ENCODE measurements at regions not wholly inside any gene's neighbourhood (a gene's known extent, or its start where the extent isn't known, plus 50 kb on each side); places are given as distances from the start of the nearest gene placed in this dataset.

DNA sequence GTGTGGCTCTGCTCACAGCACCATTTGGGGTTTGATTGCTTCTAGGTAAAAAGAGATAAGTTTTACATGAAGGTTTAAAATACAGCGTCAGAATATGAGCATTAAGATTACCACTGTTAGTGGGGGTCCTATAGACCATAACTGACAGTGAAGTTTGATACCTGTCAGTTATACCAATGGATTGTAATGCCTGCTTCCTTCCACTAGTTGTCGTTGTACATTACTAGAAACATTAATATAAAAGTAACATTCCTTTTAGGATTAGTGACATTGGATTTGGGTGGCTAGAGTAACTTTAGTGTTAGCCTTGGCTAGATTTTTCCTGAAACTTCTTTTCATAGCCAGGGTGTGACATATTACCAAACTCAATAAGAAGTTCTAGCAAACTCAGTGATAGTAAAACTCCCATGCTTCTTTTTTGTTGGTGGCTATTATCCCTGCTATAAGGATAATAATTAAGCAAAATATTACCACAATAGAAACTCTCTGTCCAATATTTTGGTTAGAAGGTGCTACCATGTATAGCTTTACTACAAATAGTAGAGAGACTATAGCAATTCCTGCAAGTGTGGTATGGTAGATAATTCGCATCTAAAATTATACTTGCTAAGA, 57.1 kb downstream of the FAM181B start:
- DNase-seq (ENCODE audit: low spot score) = no peak

DNA sequence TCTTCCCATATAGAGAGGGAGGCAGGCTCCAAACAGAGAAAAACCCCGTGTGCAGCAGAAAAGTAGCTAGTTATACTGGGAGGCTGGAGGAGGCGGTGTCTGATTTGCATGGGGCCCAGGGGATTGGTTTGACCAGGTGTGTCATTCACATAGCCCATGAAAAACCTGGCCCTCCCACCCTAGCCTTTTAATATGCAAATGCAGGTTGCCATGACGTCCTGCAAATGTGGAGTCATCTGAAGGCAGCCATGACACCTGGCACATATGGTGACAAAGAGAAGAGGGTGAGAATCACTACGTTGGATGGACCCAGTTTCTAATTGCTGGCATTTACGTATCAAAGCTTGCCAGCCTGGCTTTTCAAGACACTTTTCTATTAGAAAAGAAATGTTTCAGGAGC, 57.8 kb downstream of the FAM181B start:
- no peak for DNase-seq (ENCODE audit: low spot score)

DNA sequence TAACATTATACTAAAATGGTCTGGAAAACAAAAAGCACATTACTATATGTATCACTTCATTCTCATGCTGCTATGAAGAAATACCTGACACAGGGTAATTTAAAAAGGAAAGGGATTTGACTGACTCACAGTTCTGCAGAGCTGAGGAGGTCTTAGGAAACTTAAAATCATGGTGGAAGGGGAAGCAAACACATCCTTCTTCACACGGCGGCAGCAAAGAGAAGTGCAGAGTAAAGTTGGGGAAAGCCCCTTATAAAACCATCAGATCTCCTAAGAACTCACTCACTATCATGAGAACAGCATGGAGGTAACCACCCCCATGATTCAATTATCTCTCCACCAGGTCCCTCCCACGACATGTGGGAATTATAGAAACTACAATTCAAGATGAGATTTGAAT, 60.0 kb downstream of the FAM181B start:
- DNase-seq (ENCODE audit: low spot score) = no peak

DNA sequence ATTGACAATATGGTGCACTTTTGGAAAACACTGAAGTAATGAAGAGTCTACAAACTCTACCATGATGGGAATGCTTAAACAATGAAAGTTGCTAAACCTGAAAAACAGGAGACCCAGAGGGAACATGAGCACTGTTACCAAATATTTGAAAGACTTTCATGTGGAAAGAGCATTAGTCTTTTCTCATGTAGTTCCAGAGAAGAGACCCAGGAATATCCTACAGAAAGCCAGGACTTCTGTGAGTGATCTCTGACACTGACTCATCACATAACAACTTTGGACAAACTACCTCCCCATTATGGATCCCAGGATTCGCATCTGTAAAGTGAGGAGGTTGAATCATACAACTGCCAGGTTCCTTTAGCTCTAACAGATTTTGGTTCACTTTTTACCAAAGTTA, 62.2 kb downstream of the FAM181B start:
- no peak for DNase-seq (ENCODE audit: low spot score)

DNA sequence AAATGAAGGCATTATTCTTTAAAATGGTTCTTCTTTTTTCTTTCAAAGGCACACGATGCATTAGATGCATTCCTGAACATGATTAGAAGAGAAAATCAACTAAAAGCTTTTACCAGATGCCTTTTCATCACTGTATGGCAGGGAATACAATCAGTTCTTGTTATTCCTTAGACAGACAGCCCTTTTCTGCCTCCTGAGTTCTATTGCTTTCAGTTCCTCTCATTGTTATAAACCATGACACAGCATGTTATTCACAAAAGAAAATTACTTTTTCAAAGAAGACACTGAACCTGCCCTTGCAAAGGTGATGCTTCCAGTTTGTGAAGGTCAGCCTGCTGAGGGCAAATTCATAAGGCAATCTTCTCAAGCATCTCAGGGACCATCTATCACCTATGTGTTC, 70.1 kb downstream of the FAM181B start:
- no peak for DNase-seq (ENCODE audit: low spot score)

GRCh38 chr11:82653752-82654151, 79.9 kb downstream of the FAM181B start:
- DNase-seq (ENCODE audit: low spot score) = no peak

DNA sequence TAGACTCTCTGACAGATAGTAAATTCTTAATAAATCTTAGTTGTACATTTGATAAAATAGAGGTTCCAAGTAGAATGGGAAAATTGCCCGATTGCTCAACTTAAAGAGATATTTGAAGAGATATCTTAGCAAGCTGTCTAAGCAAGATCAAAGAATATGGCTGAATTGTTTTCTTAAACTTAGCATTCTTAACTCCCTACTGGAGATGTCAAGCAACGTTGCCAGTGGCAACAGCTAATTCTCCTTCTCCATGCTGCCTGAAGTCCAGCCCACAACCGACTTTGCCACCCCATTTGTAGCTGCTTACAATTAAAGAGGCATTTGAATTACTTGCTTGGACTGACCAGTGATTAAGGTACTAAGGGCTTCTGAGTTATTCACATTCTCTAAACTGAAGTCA, 94.4 kb downstream of the FAM181B start:
- no peak for DNase-seq (ENCODE audit: low spot score)

- no peak for DNase-seq (ENCODE audit: low spot score)
These were observed 97.0 kb downstream of the FAM181B start for GRCh38 chr11:82636615-82637014.

- DNase-seq (ENCODE audit: low spot score) = no peak
These were observed 99.6 kb downstream of the FAM181B start for GRCh38 chr11:82634091-82634490.

DNA sequence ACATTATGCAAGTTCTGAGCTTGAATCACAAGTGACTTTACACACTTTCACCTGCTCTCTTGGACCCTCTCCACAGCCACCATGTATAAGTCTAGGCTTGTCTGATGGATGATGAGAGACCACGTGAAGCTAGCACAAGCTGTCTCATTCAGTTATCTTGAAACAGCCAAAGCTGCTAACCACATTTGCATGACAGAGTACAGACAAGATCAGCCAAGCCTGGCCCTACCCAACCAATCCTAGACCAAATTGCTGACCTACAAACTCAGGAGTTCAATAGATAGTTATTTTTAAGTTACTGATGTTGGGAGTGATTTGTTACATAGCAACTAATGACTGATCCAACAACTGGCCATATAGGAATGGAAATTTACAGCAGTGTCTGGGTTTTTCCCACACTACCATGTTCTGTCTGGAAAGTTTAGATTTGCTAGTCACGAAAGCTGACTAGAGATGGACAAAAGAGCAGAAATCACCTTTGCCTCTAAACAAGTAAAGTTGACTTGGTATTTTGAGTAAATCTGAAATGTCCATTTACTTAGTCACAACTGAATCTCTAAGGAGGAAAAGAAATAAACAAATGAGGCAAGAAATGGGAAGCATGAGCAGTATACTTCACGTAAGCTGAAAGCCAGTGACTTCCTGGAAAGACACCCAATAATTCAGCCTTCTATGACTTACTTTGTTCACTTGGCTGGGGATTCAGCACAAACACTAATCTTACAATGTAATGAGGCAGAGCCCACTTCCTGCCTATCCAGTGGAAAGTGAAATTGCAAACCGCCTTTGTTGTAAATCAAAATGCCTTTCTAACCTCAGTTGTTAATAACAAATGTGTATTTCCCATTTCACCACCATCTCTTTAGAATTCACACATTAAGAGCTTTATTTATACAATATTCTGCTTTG, 101.7 kb downstream of the FAM181B start:
- DNase-seq (ENCODE audit: low spot score) = no peak

DNA sequence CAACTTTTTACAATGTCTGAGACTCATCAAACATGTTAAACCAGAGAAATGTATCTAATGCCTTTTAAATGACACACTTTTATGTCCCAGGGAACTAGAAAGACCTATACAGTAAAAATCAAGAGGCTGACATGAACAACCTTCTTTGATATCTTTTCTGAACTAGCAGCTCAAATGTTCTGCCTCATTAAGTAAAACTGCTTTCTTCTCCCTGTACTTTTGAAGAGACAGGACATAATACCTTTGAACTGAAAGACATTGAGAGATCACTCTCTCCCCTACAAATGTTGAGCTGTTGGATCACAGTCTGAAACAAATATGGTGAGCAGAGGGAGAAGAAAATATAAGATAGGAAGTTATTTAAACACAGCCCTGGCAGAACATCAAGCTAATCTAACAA, 123.0 kb downstream of the FAM181B start:
- DNase-seq (ENCODE audit: low spot score) = no peak

DNA sequence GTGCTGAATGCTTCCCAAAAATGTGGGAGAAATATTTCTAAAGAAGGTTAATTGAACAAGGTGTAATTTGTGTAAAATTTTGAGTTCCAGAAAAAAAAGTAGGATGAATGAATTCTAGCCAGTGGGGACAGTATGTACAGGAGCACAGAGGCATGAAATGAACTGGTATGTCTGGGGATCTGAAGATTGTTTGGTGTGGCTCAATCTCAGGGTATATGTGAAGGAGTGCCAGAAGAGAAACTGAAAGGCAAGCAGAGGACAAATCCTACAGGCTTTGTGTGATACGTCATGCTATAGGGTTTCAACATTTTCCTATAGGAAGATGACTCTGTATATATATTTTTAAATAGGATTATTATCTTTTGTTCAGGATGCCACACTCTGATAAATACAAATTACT, 126.9 kb downstream of the FAM181B start:
- no peak for DNase-seq (ENCODE audit: low spot score)

DNA sequence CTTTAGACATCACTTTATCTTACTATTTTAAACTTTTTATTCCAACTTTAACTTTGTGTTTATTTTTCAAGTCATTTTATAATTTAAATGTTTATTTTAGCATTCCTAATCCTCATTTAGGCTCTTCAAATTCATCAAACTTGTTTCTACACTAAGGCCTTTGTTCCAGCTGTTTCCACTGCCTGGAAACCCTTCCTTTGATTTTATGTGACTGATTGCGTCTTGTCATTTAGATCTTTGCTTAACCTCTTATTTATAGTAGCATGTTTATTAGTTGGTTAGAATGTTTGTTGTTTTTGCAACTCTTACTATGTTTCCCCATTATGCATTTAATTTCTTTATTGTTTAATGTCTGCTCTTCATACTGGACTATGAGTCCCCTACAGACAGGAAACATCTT, 132.0 kb downstream of the FAM181B start:
- DNase-seq (ENCODE audit: low spot score) = no peak

DNA sequence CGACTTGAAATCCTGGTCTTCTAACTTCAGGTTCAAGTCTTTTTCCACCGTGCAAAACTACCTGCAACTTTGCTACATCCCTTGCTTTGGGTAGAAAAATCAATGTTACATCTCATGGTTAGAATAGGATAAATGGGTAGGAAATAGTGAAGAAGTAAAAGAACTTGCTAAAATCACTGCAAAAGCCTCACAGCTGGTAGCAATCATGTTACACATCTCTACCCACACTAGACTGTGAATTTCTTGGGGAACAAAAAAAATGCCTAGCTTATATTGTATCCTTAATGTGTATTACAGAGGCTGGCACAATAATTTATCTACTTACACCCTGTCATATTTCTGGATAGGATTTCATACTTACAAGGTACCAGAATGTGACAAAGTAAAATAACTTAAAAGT, 133.8 kb downstream of the FAM181B start:
- no peak for DNase-seq (ENCODE audit: low spot score)

DNA sequence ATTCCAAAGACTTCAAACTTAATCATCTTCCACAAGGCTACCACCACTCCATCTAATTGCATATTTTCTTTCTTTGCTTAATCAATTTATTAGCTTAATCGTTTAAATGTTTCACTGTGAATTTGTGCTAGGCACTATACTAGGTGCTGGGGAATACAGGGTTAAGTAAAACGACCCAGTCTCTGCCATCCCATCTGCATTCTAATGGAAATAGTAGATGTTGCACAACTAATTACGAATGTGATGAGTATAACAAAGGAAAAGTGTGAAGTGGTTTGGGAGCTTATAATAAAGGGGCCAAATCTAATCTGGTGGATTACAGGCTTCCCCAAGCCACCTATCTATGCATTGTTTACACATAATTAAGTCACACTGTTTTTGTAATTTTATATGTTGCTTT, 147.1 kb downstream of the FAM181B start:
- no peak for DNase-seq (ENCODE audit: low spot score)

DNA sequence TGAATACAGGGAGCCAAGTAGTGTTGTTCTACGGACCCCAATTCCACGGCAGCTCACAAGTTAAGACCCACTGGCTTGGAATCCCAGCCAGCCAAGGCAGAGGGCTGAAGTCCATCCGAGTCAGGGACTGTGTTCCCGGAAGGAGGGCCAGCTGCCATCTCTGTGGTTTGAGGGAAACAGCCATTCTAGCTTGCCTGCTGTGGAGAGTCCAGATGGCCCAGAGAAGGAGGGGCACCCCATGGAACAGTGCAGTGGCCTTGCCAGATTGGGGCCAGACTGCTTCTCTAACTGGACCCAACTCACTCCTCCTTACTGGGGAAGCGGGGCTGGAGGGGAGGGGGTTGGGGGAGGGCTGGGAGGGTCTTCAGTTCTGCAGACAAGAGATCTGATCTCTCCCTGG, 156.4 kb downstream of the FAM181B start:
- DNase-seq (ENCODE audit: low spot score) = no peak

DNA sequence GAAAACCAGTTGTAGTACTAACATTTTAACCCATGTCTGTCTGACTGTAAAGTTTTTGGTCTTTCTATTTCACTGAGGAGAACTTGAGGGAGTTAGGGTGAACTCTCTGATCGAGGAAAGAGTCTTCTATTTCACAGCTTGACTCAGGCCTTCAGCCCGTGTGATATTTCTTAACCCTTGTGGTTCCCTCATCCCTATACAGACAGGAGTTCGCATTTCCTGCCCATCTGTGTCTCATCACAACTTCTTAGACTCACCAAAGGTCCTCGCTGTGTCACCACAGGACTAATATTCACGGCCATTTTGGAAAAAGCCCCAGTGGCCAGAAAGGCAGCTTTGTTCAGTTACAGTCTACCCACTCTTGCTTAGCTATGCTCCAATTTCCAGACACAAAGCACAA, 172.8 kb downstream of the FAM181B start:
- no peak for DNase-seq (ENCODE audit: low spot score)

DNA sequence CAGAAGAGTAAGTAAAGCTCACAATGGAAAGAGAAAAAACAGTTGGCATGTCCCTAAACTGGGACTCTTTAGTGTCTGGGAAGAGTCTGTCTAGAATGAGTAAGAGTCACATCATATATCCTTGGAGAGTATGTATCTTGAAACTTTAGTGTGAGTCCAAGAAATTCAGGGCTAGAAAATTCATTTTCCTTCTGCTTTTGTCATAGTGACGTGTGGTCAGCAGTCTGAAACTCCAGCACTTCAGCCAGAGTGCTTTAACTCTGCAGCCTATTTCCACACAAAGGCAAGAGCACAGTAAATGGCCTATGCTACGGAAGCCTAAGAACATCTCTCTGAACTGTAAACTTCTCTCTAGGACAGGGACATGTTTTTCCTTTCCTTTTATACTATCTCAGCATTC, 174.1 kb downstream of the FAM181B start:
- DNase-seq (ENCODE audit: low spot score) = no peak

DNA sequence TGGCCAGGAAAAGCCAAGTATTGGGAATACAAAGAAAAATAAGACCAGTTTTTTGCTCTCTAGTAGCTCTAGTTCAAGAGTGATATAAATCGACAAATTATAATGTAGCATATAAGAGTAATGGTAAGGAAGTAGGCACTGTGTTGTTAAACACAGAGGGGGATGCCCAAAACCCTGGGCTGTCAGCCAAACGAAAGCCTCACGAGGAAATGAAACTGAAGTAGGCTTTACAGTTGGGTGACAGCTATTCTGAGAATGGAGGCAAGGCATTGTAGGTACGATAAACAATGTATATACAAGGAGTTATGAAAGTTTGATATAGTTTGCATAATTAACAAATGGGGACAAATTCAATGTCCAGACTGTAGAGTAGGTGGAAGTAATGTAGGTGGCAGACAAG, 176.4 kb downstream of the FAM181B start:
- DNase-seq (ENCODE audit: low spot score) = no peak

- DNase-seq (ENCODE audit: low spot score) = no peak
These were observed 177.5 kb downstream of the FAM181B start for GRCh38 chr11:82556210-82556609.

DNA sequence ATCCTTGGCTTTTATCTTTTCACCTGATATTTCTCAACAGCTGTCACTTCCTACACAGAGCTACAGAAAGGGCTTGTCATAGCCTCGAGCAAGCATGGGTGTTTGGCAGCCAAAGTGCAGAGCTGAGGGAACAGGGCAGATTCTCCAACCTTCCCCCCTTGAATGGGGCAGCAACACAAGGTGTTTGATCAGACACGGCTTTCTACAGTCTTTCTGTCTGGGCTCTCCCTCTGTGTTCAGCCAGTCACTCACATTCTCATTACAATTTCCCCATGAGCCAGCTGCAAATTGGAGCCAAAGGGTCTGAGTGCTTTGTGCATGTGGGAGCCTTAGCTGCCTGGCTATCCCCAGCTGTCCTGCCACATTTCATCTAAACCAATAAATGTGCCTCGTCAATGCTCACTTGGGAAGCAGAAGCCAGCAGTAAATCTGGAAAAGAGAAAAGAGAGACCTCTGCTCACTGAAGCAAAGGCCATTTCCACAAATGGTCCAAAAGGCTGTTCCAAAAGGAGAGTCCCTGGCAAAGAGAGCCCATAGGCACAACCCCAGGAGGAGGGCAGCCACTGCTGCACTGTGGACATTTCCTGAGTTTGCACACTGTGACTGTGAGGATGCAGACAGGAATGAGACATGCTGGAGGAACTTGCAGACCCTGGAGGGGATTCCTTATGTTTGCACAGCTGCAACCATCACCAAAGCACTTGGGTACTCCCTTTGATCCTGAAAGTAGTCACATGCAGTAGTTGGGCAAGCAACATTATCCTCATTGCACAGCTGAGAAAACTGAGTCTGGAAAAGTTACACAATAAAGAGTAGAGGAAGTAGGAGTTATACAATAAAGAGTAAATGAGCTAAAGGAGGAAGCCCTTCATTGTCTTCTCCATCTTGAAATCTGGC, 186.8 kb downstream of the FAM181B start:
- DNase-seq (ENCODE audit: low spot score) = no peak

- DNase-seq (ENCODE audit: low spot score) = no peak
These were observed 194.0 kb downstream of the FAM181B start for GRCh38 chr11:82539669-82540068.

DNA sequence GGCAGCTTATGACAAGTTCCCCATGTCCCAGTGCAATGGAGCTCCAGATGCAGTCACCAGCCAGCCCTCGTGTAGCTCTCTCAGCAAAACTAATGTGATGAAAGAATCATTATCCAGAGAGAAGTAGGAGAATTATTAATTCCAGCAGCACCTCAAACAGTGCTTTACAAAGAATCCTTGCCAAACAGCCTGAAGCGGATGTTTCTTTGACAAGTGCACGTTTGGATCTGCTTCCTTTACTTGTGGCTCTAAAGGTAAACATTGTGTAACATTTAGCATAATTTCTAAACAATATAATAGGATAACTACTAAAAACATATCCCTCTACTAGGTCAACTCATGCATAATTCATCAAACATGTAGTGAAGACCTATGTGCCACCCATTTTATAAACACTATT, 197.0 kb downstream of the FAM181B start:
- no peak for DNase-seq (ENCODE audit: low spot score)
